GM21447 (cell line): ENCODE measurements at regions not wholly inside any gene's neighbourhood (a gene's known extent, or its start where the extent isn't known, plus 50 kb on each side); places are given as distances from the start of the nearest gene placed in this dataset.
"Not testable (repeated sequence)": the region's sequence is repeated elsewhere in the genome, so short reads cannot be mapped to it uniquely, and the experiment has no call there.

Experiments
- ATAC-seq: cut with Tn5 transposase; IDR thresholded peaks from one replicate; pipeline ENCODE4 v1.9.1; 2021; ENCODE audit not compliant: unreplicated experiment

- no peak for ATAC-seq
These were observed 99.2 kb upstream of the PCBD1 start for GRCh38 chr10:70987396-70988130.

GRCh38 chr10:70990156-70990555 lies 101.8 kb upstream of the PCBD1 start:
- ATAC-seq = not testable (repeated sequence)

- no peak for ATAC-seq
These were observed 102.3 kb upstream of the PCBD1 start for GRCh38 chr10:70990681-70991080.

GRCh38 chr10:70991140-70992124 lies 103.1 kb upstream of the PCBD1 start:
- ATAC-seq = no peak

DNA sequence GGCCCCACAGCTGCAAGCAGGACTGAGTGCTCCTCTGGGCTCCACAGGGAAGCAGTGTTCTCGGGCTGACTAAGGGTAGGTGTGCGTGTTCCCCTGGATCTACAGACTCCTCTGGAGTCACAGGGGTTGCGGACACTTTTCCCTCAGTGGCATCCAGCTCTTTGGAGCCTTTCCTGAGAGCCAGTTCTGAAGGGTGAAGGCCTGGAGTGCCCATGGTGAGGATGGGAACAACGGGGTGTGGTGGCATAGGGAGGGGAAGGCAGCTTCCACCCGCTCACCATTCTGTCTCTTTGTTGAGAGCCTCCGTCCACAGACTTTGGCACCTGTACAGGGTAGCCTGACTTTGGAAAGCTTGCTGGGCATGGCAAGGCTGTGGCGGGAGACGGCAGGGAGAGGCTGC lies 104.1 kb upstream of the PCBD1 start:
- ATAC-seq = no peak

DNA sequence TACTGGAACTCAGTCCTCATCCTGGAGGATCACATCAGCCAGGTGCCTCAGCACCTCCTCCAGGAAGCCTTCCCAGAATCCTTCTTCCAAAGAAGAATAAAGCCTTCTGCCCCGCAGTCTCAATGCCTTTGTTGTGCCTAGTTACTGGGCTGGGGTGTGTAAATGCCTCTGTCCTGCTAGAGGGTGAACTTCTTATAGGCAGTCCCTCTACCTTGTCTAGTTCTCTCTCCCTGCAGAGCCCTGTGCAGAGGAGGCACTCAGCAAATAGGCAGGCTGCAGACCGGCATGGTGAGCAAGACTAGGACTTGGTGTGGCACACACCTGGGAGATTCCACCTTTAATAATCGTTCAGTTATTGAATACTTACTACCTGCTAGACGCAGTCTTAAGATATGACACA lies 104.7 kb upstream of the PCBD1 start:
- ATAC-seq = no peak

DNA sequence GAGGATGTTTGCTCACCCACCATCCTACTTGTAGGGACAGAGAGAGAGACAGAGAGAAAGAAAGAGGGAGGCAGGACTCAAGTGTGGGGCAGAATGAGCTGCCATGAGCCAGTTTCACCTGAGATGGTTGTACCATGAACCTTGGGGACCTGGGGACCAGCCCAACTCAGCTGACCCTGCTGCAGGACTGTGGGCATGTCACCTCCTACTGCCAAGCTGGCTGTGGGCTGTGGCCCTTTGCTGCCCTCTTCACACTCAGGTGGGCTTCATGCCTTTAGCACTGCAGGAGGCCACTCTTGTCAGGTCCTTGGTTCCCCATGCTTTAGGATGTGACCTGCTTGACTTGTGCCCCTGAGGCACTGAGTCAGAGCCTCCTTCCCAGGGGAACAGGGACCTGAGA lies 108.2 kb upstream of the PCBD1 start:
- no peak for ATAC-seq

DNA sequence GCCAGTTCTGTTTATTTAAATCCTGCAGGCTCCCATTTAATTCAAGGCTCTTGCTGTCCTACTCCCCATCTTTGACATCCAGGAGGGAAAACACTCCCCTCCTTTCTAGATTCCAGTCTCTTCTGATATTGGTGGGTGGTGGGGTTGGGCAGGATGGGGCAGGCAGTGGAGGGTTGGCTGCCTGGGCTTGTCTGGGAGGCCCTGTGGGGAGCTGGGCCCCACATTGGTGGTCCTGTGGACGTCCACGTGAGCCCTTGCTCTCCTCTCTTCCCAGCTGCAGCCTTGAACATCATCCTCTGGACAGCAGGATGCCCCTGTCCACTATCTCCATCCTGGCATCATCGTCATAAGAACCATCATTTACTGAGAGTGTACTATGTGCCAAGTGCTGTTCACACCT lies 108.9 kb upstream of the PCBD1 start:
- ATAC-seq = no peak

GRCh38 chr10:70998086-70998485 lies 109.7 kb upstream of the PCBD1 start:
- no peak for ATAC-seq

DNA sequence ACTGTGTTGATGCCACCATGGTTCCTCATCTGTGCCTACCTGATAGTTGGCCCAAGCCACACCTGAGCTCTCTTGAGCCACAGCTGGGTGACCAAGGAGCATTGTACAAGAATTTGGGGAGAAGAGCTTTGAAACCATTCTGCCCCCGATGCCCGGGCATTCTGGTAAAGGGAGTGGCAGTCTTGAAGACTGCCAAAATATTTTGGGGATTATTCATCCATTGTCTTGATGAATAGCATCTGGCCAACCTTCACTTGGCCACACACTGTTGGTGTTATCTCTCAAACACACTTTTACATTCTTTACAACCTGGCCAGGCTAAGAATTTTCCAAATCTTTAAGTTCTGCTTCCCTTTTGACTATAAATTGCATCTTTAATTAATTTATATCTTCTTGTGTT lies 113.1 kb upstream of the PCBD1 start:
- no peak for ATAC-seq

DNA sequence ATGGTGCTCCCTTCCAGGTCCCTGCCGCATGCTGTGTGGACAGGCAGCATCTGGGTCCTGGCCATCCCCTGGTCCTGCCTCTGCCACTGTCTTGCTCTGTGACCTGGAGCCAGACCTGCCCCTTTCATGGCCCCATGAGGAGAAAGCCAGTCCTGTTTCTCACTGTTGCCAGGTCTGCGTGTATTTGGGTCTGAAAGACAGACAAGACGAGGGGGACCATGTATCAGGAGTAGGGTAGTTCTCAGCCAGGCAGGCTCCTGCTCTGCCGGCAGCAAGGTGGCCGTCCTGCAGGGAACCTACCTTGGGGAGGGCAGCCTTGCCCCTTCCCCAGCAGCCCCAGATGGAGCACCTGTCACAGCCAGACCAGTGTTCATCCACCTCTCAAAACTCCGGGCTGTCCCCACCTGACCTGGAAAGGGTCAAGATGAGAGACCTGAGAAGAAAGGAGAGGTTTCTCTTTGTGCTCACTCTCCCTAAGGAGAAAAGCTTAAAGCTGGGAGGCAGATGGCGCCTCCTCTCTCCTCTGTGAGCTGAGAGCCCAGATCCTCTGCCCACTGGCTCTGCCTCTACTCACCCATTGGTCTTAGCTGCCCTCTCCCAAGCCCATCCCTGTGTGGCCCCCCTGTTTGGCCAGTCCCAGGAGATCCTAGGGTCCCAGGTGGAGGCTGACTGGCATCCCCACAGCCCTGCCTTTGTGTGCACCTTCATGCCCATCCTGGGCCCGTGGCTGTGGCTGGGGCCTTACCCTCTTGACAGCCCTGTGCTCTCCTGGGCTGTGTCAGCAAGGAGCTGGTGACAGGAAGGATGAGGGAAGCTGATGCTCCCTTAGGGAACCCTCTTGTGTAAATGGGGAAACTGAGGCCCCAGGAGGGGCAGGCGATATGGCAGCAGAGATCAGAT lies 116.1 kb upstream of the PCBD1 start:
- no peak for ATAC-seq

- no peak for ATAC-seq
These were observed 117.3 kb upstream of the PCBD1 start for GRCh38 chr10:71005337-71006305.

GRCh38 chr10:71006506-71006905 lies 118.1 kb upstream of the PCBD1 start:
- ATAC-seq = no peak

- no peak for ATAC-seq
These were observed 119.2 kb upstream of the PCBD1 start for GRCh38 chr10:71007516-71007915.

- ATAC-seq = no peak
These were observed 119.8 kb upstream of the PCBD1 start for GRCh38 chr10:71008150-71008549.

DNA sequence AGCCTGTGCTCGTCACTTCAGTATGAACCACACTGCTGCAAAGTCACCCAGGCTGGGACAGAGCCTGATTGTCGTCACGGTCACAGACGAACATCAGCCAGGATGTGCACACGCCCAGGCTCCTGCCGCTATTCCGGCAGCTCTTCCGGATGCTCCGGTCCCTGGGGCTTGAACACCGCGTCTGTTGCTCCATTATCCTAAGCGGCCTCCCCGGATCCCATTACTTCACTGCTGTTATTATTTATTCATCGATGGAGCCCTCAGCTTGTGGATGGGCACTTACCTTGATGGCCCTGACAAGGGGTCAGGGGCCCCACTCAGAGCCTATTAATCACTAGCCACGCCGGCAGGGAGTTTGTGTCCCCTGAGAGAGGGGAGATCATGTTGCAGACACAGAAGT lies 120.8 kb upstream of the PCBD1 start:
- ATAC-seq = no peak

GRCh38 chr10:71010730-71011129 lies 122.4 kb upstream of the PCBD1 start:
- no peak for ATAC-seq

DNA sequence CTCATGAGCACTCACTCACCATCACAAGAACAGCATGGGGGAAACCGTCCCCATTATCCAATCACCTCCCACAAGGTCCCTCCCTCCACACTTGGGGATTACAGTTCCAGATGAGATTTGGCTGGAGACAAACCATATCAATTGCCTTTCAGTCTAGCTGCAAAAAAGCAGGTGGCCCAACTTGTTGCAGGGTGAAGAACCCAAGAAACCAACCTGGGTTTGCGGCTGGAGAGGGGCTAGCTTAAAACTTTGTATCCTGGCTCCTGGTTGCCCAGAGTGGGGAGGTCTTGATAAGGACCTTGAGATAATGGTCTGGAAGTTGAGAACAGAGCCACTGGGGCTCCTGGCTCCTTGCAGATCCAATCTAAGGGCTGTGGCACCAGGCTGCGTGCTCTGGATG lies 122.8 kb upstream of the PCBD1 start:
- ATAC-seq = no peak

- ATAC-seq = no peak
These were observed 125.8 kb upstream of the PCBD1 start for GRCh38 chr10:71014021-71014805.
